Stimulated activated CD8-positive, alpha-beta memory T cell treated with anti-CD3 and anti-CD28 coated beads, Interleukin-4, amount 100 ng/mL, for 24 hours (primary cell): ENCODE measurements at regions not wholly inside any gene's neighbourhood (a gene's known extent, or its start where the extent isn't known, plus 50 kb on each side); places are given as distances from the start of the nearest gene placed in this dataset.

Experiments
- DNase-seq: peaks from one replicate; pipeline ENCODE4 v3.0.0-alpha.2; 2020; ENCODE audit warnings: low read depth

GRCh38 chr22:48906216-48906835, 921.3 kb downstream of the BRD1 start:
- no peak for DNase-seq

GRCh38 chr22:48905206-48905975, 922.3 kb downstream of the BRD1 start:
- DNase-seq: no peak

GRCh38 chr22:48902983-48903650, 924.6 kb downstream of the BRD1 start:
- DNase-seq: no peak

- DNase-seq: no peak
Observed at GRCh38 chr22:48902001-48902869, 925.4 kb downstream of the BRD1 start.

GRCh38 chr22:48901324-48901723, 926.3 kb downstream of the BRD1 start:
- DNase-seq: no peak

GRCh38 chr22:48900626-48901025, 927.0 kb downstream of the BRD1 start:
- no peak for DNase-seq

- DNase-seq: no peak
Observed at GRCh38 chr22:48900327-48900597, 927.4 kb downstream of the BRD1 start.

GRCh38 chr22:48899523-48900326, 927.9 kb downstream of the BRD1 start:
- no peak for DNase-seq

- DNase-seq: no peak
Observed at GRCh38 chr22:48898524-48899250, 929.0 kb downstream of the BRD1 start.

- no peak for DNase-seq
Observed at GRCh38 chr22:48897645-48898370, 929.9 kb downstream of the BRD1 start.

GRCh38 chr22:48896766-48897644, 930.7 kb downstream of the BRD1 start:
- DNase-seq: no peak

GRCh38 chr22:48895831-48896765, 931.6 kb downstream of the BRD1 start:
- no peak for DNase-seq

- no peak for DNase-seq
Observed at GRCh38 chr22:48895336-48895735, 932.3 kb downstream of the BRD1 start.

GRCh38 chr22:48894804-48895250, 932.8 kb downstream of the BRD1 start:
- DNase-seq: no peak

GRCh38 chr22:48894064-48894671, 933.5 kb downstream of the BRD1 start:
- DNase-seq: no peak

- DNase-seq: no peak
Observed at GRCh38 chr22:48893288-48894063, 934.2 kb downstream of the BRD1 start.
